ENCODE measurements at regions not wholly inside any gene's neighbourhood (a gene's known extent, or its start where the extent isn't known, plus 50 kb on each side); places are given as distances from the start of the nearest gene placed in this dataset.

DNA sequence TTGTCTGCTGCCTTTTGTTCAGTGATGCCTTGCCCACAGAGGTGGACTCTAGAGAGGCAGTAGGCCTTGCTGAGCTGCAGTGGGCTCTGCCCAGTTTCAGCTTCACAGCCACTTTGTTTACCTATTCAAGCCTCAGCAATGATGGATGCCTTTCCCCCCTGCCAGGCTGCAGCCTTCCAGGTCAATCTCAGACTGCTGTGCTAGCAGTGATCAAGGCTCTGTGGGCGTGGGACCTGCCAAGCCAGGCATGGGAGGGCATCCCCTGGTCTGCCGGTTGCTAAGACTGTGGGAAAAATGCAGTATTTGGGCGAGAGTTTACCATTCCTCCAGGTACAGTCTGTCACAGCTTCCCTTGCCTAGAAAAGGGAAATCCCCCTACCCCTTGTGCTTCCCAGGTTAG lies 175.2 kb upstream of the PBDC1 start:
- TF ChIP-seq, protein P1, sequence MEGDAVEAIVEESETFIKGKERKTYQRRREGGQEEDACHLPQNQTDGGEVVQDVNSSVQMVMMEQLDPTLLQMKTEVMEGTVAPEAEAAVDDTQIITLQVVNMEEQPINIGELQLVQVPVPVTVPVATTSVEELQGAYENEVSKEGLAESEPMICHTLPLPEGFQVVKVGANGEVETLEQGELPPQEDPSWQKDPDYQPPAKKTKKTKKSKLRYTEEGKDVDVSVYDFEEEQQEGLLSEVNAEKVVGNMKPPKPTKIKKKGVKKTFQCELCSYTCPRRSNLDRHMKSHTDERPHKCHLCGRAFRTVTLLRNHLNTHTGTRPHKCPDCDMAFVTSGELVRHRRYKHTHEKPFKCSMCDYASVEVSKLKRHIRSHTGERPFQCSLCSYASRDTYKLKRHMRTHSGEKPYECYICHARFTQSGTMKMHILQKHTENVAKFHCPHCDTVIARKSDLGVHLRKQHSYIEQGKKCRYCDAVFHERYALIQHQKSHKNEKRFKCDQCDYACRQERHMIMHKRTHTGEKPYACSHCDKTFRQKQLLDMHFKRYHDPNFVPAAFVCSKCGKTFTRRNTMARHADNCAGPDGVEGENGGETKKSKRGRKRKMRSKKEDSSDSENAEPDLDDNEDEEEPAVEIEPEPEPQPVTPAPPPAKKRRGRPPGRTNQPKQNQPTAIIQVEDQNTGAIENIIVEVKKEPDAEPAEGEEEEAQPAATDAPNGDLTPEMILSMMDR (IDR thresholded peaks at IDR 0.05; ENCODE audit: low read length), result no peak
- TF ChIP-seq EZH2phosphoT487 (IDR thresholded peaks at IDR 0.05; ENCODE audit: low read length), result no peak
- no peak for TF ChIP-seq EZH2 (optimal IDR thresholded peaks at IDR 0.05; ENCODE audit: low read depth, low read length)
